ENCODE measurements at regions not wholly inside any gene's neighbourhood (a gene's known extent, or its start where the extent isn't known, plus 50 kb on each side); places are given as distances from the start of the nearest gene placed in this dataset.

DNA sequence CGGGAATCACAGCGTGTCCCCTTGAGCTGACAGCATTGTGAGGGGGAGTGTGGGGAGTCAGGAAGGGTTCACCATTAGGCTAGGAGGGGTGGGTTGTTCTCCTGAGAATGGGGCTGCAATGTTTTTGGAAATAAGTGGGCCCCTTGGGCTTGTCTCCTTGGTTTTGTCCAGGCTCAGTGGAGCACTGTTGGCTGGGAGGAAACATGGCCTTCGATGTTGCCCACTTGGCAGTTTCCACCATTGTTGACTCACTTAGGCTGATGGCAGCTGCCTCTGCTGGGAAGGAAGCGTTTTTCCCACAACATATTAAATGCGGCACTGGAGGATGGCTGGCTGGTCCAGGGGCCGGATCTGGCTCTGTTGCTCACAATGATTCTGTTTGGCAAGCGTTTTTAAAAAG, 512.1 kb downstream of the QKI start:
- H3K23ac ChIP-seq (ENCODE audit: low read depth, low read length): no peak overlapping the region
- H2BK120ac ChIP-seq (ENCODE audit: low read depth, low read length): no peak overlapping the region
- H2BK15ac ChIP-seq (ENCODE audit: low read depth, low read length): no peak overlapping the region
- H3K56ac ChIP-seq (ENCODE audit: extremely low read depth, insufficient read depth, low read length): no peak overlapping the region
- no peak overlapping the region for H4K91ac ChIP-seq (ENCODE audit: insufficient read depth, low read depth, low read length)
- H3K4me1 ChIP-seq (ENCODE audit: control insufficient read depth, insufficient read depth, low read length): no peaks in the 10 kb centered on the region
- H3K9me3 ChIP-seq (ENCODE audit: control insufficient read depth, insufficient read depth, low read length): no peaks in the 10 kb centered on the region; the same call in 1 of the 2 replicates
- H3K4me3 ChIP-seq (ENCODE audit: insufficient read depth, low read depth, low read length): no peak overlapping the region
- no peak overlapping the region for H3K4me2 ChIP-seq (ENCODE audit: low read depth, low read length)
- TF ChIP-seq NFE2L2 (IDR thresholded peaks at IDR 0.05; ENCODE audit: low read depth, low read length) (no peak), SMC3 (IDR thresholded peaks at IDR 0.05; ENCODE audit: low read depth, low read length) (no peak), RAD21 (IDR thresholded peaks at IDR 0.05; ENCODE audit: low read length) (no peak), CEBPB (IDR thresholded peaks at IDR 0.05; ENCODE audit: low read depth, low read length) (no peak), MAFK (IDR thresholded peaks at IDR 0.05; ENCODE audit: low read depth, low read length) (no peak), POLR2A (IDR thresholded peaks at IDR 0.05; ENCODE audit: low read depth, low read length) (no peak), BHLHE40 (IDR thresholded peaks at IDR 0.05; ENCODE audit: low read depth, low read length) (no peak), MAZ (IDR thresholded peaks at IDR 0.05; ENCODE audit: borderline replicate concordance, low read depth, low read length) (no peak), RFX5 (IDR thresholded peaks at IDR 0.05; ENCODE audit: low read depth, low read length) (no peak), MXI1 (IDR thresholded peaks at IDR 0.05; ENCODE audit: borderline replicate concordance, low read depth, low read length) (no peak), RCOR1 (IDR thresholded peaks at IDR 0.05; ENCODE audit: insufficient replicate concordance, low read length) (no peak), FOS (IDR thresholded peaks at IDR 0.05; ENCODE audit: low read depth, low read length) (no peak), CHD1 (IDR thresholded peaks at IDR 0.05; ENCODE audit: low read depth, low read length) (no peak)
- TF ChIP-seq, protein P1, sequence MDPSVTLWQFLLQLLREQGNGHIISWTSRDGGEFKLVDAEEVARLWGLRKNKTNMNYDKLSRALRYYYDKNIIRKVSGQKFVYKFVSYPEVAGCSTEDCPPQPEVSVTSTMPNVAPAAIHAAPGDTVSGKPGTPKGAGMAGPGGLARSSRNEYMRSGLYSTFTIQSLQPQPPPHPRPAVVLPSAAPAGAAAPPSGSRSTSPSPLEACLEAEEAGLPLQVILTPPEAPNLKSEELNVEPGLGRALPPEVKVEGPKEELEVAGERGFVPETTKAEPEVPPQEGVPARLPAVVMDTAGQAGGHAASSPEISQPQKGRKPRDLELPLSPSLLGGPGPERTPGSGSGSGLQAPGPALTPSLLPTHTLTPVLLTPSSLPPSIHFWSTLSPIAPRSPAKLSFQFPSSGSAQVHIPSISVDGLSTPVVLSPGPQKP (IDR thresholded peaks at IDR 0.05; ENCODE audit: borderline replicate concordance, low read depth, low read length): no peak
- TF ChIP-seq, protein P2, sequence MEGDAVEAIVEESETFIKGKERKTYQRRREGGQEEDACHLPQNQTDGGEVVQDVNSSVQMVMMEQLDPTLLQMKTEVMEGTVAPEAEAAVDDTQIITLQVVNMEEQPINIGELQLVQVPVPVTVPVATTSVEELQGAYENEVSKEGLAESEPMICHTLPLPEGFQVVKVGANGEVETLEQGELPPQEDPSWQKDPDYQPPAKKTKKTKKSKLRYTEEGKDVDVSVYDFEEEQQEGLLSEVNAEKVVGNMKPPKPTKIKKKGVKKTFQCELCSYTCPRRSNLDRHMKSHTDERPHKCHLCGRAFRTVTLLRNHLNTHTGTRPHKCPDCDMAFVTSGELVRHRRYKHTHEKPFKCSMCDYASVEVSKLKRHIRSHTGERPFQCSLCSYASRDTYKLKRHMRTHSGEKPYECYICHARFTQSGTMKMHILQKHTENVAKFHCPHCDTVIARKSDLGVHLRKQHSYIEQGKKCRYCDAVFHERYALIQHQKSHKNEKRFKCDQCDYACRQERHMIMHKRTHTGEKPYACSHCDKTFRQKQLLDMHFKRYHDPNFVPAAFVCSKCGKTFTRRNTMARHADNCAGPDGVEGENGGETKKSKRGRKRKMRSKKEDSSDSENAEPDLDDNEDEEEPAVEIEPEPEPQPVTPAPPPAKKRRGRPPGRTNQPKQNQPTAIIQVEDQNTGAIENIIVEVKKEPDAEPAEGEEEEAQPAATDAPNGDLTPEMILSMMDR (conservative IDR thresholded peaks at IDR 0.05; ENCODE audit: low read depth, low read length): no peak
- TF ChIP-seq, protein P3, sequence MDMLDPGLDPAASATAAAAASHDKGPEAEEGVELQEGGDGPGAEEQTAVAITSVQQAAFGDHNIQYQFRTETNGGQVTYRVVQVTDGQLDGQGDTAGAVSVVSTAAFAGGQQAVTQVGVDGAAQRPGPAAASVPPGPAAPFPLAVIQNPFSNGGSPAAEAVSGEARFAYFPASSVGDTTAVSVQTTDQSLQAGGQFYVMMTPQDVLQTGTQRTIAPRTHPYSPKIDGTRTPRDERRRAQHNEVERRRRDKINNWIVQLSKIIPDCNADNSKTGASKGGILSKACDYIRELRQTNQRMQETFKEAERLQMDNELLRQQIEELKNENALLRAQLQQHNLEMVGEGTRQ (IDR thresholded peaks at IDR 0.05; ENCODE audit: low read depth, low read length): no peak
- no peaks in the 10 kb centered on the region for H3K79me1 ChIP-seq (ENCODE audit: low read depth in 1 of 2, low read length in 2 of 2)
- DNase-seq: no peak
- no peak overlapping the region for H3K4ac ChIP-seq (ENCODE audit: low read depth, low read length)
- intact Hi-C loops (cut with micrococcal nuclease) (no loop called here), dilution Hi-C loops (cut with HindIII; ENCODE audit: low sequenced_read_pairs, unreplicated experiment) (no loop called here), in situ Hi-C loops (cut with MboI; ENCODE audit: low sequenced_read_pairs) (no loop called here)
- peak overlapping the region; percentile 2 for H2AFZ ChIP-seq (replicated peaks; ENCODE audit: low read length, poor library complexity)
- no peak overlapping the region for H2AK9ac ChIP-seq (replicated peaks; ENCODE audit: low read depth, low read length, poor library complexity)
- no peak for ATAC-seq (ENCODE audit: low read depth)
- 92% methylated on average over 2 of the region's 7 CpGs; no CpG with 5 or more reads in 1 of the 2 experiments for WGBS, 2 experiments (ENCODE audit: extremely low coverage in 2 of 2, insufficient read length in 1 of 2)
- H4K20me1 ChIP-seq (ENCODE audit: insufficient read depth, low read length): no peaks in the 10 kb centered on the region
- no peak overlapping the region for H2BK20ac ChIP-seq (ENCODE audit: low read depth, low read length)
- H4K5ac ChIP-seq (ENCODE audit: low read depth, low read length): no peak overlapping the region
- ChIA-PET POLR2A (ENCODE audit: unreplicated experiment) (no interaction called here), CTCF (no interaction called here)
- no peak overlapping the region for H3K27ac ChIP-seq (ENCODE audit: insufficient read depth, low read length)
- no peak overlapping the region for H4K8ac ChIP-seq (ENCODE audit: low read depth in 2 of 2, low read length in 2 of 2)
- H3K27me3 ChIP-seq (ENCODE audit: control insufficient read depth, insufficient read depth, low read length): no peaks in the 10 kb centered on the region; the same call in 1 of the 2 replicates
- no peaks in the 10 kb centered on the region for H3K36me3 ChIP-seq (ENCODE audit: control insufficient read depth, insufficient read depth, low read length)
- H3K18ac ChIP-seq (ENCODE audit: low read depth, low read length): no peak overlapping the region
- no TSS peak for BruUV-seq (replicated peaks)
- H3K9me1 ChIP-seq (ENCODE audit: insufficient read depth, low read length): no peaks in the 10 kb centered on the region; the same call in 1 of the 2 replicates
- no peak overlapping the region for H3K9ac ChIP-seq (ENCODE audit: low read depth, low read length)
- no peak overlapping the region for H2BK5ac ChIP-seq (ENCODE audit: low read depth, low read length, poor library complexity, severe bottlenecking)
- H2AK5ac ChIP-seq (ENCODE audit: low read depth, low read length): no peak overlapping the region
- no peak overlapping the region for H3K14ac ChIP-seq (replicated peaks; ENCODE audit: low read depth, low read length)

All from IMR-90 (cell line).